Caki2 (cell line): ENCODE measurements at regions not wholly inside any gene's neighbourhood (a gene's known extent, or its start where the extent isn't known, plus 50 kb on each side); places are given as distances from the start of the nearest gene placed in this dataset.

Experiments
- DNase-seq: peaks from one replicate; pipeline ENCODE4 v3.0.0-alpha.2; 2015; ENCODE audit warnings: low read depth
- in situ Hi-C: cut with HindIII; loops from 2 replicates; pipeline ENCODE4 v1.10.0; 2016; ENCODE audit warnings: low sequenced_read_pairs, low pct_unique_long_range_greater_than_20kb, mixed read lengths

GRCh38 chr18:44171301-44171700 lies 509.4 kb upstream of the SETBP1 start:
- no peak for DNase-seq
- in situ Hi-C loops: no loop called here

GRCh38 chr18:44175891-44176290 lies 504.8 kb upstream of the SETBP1 start:
- in situ Hi-C loops: no loop called here
- no peak for DNase-seq

GRCh38 chr18:44178476-44178875 lies 502.2 kb upstream of the SETBP1 start:
- DNase-seq: no peak
- in situ Hi-C loops: no loop called here

GRCh38 chr18:44179693-44180092 lies 501.0 kb upstream of the SETBP1 start:
- no peak for DNase-seq
- in situ Hi-C loops: no loop called here

- in situ Hi-C loops: no loop called here
- no peak for DNase-seq
These were observed 500.0 kb upstream of the SETBP1 start for GRCh38 chr18:44180683-44181082.

- DNase-seq: no peak
- in situ Hi-C loops: no loop called here
These were observed 498.5 kb upstream of the SETBP1 start for GRCh38 chr18:44181951-44182747.

- in situ Hi-C loops: no loop called here
- no peak for DNase-seq
These were observed 494.7 kb upstream of the SETBP1 start for GRCh38 chr18:44186001-44186400.

GRCh38 chr18:44187090-44187489 lies 493.6 kb upstream of the SETBP1 start:
- in situ Hi-C loops: no loop called here
- DNase-seq: no peak

GRCh38 chr18:44195394-44196140 lies 485.1 kb upstream of the SETBP1 start:
- in situ Hi-C loops: no loop called here
- DNase-seq: no peak

GRCh38 chr18:44197832-44198611 lies 482.7 kb upstream of the SETBP1 start:
- no peak for DNase-seq
- in situ Hi-C loops: no loop called here

GRCh38 chr18:44198612-44199284 lies 481.9 kb upstream of the SETBP1 start:
- no peak for DNase-seq
- in situ Hi-C loops: no loop called here

GRCh38 chr18:44213293-44213692 lies 467.4 kb upstream of the SETBP1 start:
- in situ Hi-C loops: no loop called here
- no peak for DNase-seq

GRCh38 chr18:44214396-44214795 lies 466.3 kb upstream of the SETBP1 start:
- in situ Hi-C loops: no loop called here
- no peak for DNase-seq

GRCh38 chr18:44216169-44216568 lies 464.5 kb upstream of the SETBP1 start:
- in situ Hi-C loops: no loop called here
- DNase-seq: no peak

- in situ Hi-C loops: no loop called here
- no peak for DNase-seq
These were observed 453.2 kb upstream of the SETBP1 start for GRCh38 chr18:44227501-44227900.

GRCh38 chr18:44229693-44230108 lies 451.0 kb upstream of the SETBP1 start:
- in situ Hi-C loops: no loop called here
- DNase-seq: no peak

GRCh38 chr18:44231936-44232335 lies 448.8 kb upstream of the SETBP1 start:
- in situ Hi-C loops: no loop called here
- no peak for DNase-seq

GRCh38 chr18:44232500-44232899 lies 448.2 kb upstream of the SETBP1 start:
- no peak for DNase-seq
- in situ Hi-C loops: no loop called here
